BE2C (cell line): ENCODE measurements at regions not wholly inside any gene's neighbourhood (a gene's known extent, or its start where the extent isn't known, plus 50 kb on each side); places are given as distances from the start of the nearest gene placed in this dataset.

Experiments used
- DNase-seq: peaks from one replicate; pipeline ENCODE4 v3.0.0-alpha.2; 2020
- H3K27me3 ChIP-seq: fragments of 250-450 bp; sonication (Bioruptor Pico); 2 replicates; pipeline ENCODE4 v1.5.1; 2020; ENCODE audit warnings: mild to moderate bottlenecking
- H3K36me3 ChIP-seq: fragments of 250-450 bp; sonication (Bioruptor Pico); 2 replicates; pipeline ENCODE4 v1.5.1; 2020; ENCODE audit warnings: mild to moderate bottlenecking
- H3K4me1 ChIP-seq: fragments of 250-450 bp; sonication (Bioruptor Pico); 2 replicates; pipeline ENCODE4 v1.5.1; 2020
- H3K4me3 ChIP-seq: 2 replicates; pipeline ENCODE4 v1.5.1; 2011; ENCODE audit warnings: low read depth, low read length
- H3K9me3 ChIP-seq: fragments of 250-450 bp; sonication (Bioruptor Pico); 2 replicates; pipeline ENCODE4 v1.5.1; 2020
- CTCF ChIP-seq: IDR thresholded peaks from 2 replicates; pipeline ENCODE4 v1.5.1; 2012; ENCODE audit warnings: mild to moderate bottlenecking, low read depth, low read length

- TF ChIP-seq CTCF: no peak
- Histone ChIP-seq H3K4me1 (peaks cover 31% of the 10 kb centered on the region), H3K27me3 (no peaks in the 10 kb centered on the region), H3K4me3 (peak overlapping the region; percentile 27), H3K36me3 (no peaks in the 10 kb centered on the region), H3K9me3 (no peaks in the 10 kb centered on the region)
- DNase-seq: peak; percentile 72
These were observed 318.1 kb downstream of the PIK3R1 start for GRCh38 chr5:68533571-68534084.

DNA sequence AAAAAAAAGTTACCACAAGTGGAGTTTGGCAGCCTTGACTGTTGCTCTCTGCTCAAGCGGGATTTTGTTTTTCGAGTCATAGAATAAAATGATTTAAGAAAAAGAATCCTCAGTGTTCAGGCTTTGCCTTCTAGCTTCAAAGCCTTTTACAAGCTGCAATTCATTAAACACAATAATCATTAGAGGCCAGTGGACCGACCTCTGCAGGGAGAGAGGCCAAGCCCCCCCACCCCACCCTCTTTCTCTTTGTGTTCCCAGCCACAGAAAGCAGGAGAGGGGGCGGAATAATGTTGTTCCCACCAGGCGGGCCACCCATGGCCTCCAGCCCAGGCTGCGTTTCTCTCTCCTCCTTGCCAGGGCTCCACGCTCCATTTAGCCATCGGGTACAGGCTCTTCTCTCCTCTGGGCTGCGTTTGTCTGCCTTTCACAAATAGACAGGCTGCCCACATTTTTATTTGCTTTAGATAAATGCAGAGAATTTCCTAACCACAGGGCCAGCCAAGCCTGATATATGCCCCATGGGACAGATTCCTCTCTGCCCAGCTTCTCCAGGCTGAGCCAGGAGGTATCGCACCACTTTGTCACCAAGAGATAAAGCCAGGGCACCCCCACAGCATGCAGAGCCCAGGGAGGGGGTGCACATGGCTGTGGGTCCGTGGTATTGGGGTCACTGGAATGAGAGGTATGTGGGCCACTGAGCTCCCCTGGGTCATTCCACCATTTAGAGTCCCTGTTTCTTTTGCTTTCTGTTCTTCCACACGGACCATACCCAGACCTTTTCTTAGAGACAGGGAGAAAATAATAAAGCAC, 318.8 kb downstream of the PIK3R1 start:
- no peaks in the 10 kb centered on the region for H3K27me3 ChIP-seq
- peak; percentile 74 for DNase-seq
- H3K4me3 ChIP-seq: peak overlapping the region; percentile 19
- no peak for TF ChIP-seq CTCF
- H3K9me3 ChIP-seq: no peaks in the 10 kb centered on the region
- peaks cover 37% of the 10 kb centered on the region for H3K4me1 ChIP-seq
- H3K36me3 ChIP-seq: no peaks in the 10 kb centered on the region

DNA sequence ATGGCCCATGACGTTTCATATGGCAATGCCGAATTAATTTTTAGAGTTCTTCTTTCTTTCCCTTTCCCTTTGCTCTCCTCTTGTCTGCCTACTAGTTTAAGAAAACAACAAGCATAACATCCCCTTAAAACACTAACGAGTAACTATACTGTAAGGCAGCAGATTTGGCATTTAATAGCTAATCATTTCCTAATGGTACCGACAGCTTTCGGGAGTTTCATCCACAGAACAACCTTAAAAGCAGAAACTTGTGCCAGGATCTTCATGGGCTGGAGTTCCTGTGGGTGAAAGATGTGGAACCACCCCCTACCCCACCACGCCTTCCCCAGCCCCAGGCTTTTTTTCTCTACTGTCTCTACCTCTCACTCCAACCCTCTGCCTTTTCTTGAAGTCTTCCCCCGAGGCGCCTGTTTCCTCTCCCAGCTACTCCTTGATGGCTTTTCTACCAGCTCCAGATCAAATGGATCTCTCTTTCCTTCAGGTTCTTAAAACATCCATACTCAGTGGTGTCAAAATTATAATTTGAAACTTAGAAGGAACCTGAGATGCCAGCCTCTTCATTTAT, 319.5 kb downstream of the PIK3R1 start:
- Histone ChIP-seq H3K27me3 (no peaks in the 10 kb centered on the region), H3K36me3 (no peaks in the 10 kb centered on the region), H3K9me3 (no peaks in the 10 kb centered on the region), H3K4me3 (0 out of 2 replicates have a peak overlapping the region, but pooled peaks have one; percentile 19), H3K4me1 (peaks cover 39% of the 10 kb centered on the region)
- no peak for TF ChIP-seq CTCF
- DNase-seq: no peak

GRCh38 chr5:68538814-68539420, 323.4 kb downstream of the PIK3R1 start:
- H3K27me3 ChIP-seq: no peaks in the 10 kb centered on the region
- H3K9me3 ChIP-seq: no peaks in the 10 kb centered on the region
- H3K36me3 ChIP-seq: no peaks in the 10 kb centered on the region
- TF ChIP-seq CTCF: no peak
- H3K4me1 ChIP-seq: peaks cover 37% of the 10 kb centered on the region
- no peak overlapping the region for H3K4me3 ChIP-seq
- DNase-seq: peak; percentile 62

GRCh38 chr5:68540798-68541590, 325.4 kb downstream of the PIK3R1 start:
- no peak for TF ChIP-seq CTCF
- no peak for DNase-seq
- Histone ChIP-seq H3K36me3 (no peaks in the 10 kb centered on the region), H3K4me1 (peaks cover 32% of the 10 kb centered on the region), H3K4me3 (no peak overlapping the region), H3K27me3 (no peaks in the 10 kb centered on the region), H3K9me3 (no peaks in the 10 kb centered on the region)
